ENCODE measurements at regions not wholly inside any gene's neighbourhood (a gene's known extent, or its start where the extent isn't known, plus 50 kb on each side); places are given as distances from the start of the nearest gene placed in this dataset.

GRCh38 chr4:96025011-96025410 is 185.1 kb downstream of the PDHA2 start:
- Histone ChIP-seq H2AFZ (ENCODE audit: low read length) (no peak overlapping the region), H3K4me2 (ENCODE audit: low read length) (no peak overlapping the region), H3K27me3 (ENCODE audit: insufficient read depth, low read length) (no peaks in the 10 kb centered on the region), H3K79me2 (ENCODE audit: insufficient read depth, low read length) (no peaks in the 10 kb centered on the region), H3K4me1 (ENCODE audit: insufficient read depth, low read length, severe bottlenecking) (no peaks in the 10 kb centered on the region), H3K4me3 (ENCODE audit: low read depth, low read length, poor library complexity, severe bottlenecking) (no peak overlapping the region), H3K9ac (ENCODE audit: low read length) (no peak overlapping the region), H3K9me3 (ENCODE audit: low read length) (no peaks in the 10 kb centered on the region), H4K20me1 (ENCODE audit: insufficient read depth, low read length) (no peaks in the 10 kb centered on the region), H3K9me2 (ENCODE audit: low read depth, low read length) (no peaks in the 10 kb centered on the region), H3F3A (ENCODE audit: insufficient read depth, low read length) (no peaks in the 10 kb centered on the region), H3K27ac (ENCODE audit: low read depth, low read length, poor library complexity, severe bottlenecking) (no peak overlapping the region), H3K36me3 (ENCODE audit: insufficient read depth, low read length) (no peaks in the 10 kb centered on the region)
- TF ChIP-seq EZH2 (IDR thresholded peaks at IDR 0.05; ENCODE audit: borderline replicate concordance, low read length) (no peak), CTCF (IDR thresholded peaks at IDR 0.05; ENCODE audit: low read length) (no peak)

- Histone ChIP-seq H2AFZ (ENCODE audit: low read length) (no peak overlapping the region), H3K36me3 (ENCODE audit: insufficient read depth, low read length) (no peaks in the 10 kb centered on the region), H3K4me2 (ENCODE audit: low read length) (no peak overlapping the region), H3K4me1 (ENCODE audit: insufficient read depth, low read length, severe bottlenecking) (no peaks in the 10 kb centered on the region), H3F3A (ENCODE audit: insufficient read depth, low read length) (no peaks in the 10 kb centered on the region), H3K27ac (ENCODE audit: low read depth, low read length, poor library complexity, severe bottlenecking) (no peak overlapping the region), H3K9ac (ENCODE audit: low read length) (no peak overlapping the region), H3K79me2 (ENCODE audit: insufficient read depth, low read length) (no peaks in the 10 kb centered on the region), H3K27me3 (ENCODE audit: insufficient read depth, low read length) (no peaks in the 10 kb centered on the region), H3K9me2 (ENCODE audit: low read depth, low read length) (no peaks in the 10 kb centered on the region), H3K9me3 (ENCODE audit: low read length) (no peaks in the 10 kb centered on the region), H4K20me1 (ENCODE audit: insufficient read depth, low read length) (no peaks in the 10 kb centered on the region), H3K4me3 (ENCODE audit: low read depth, low read length, poor library complexity, severe bottlenecking) (no peak overlapping the region)
- TF ChIP-seq CTCF (IDR thresholded peaks at IDR 0.05; ENCODE audit: low read length), result peak; percentile 55; the same call in 1 of the 2 replicates
- TF ChIP-seq EZH2 (IDR thresholded peaks at IDR 0.05; ENCODE audit: borderline replicate concordance, low read length), result no peak
These were observed 195.8 kb downstream of the PDHA2 start for GRCh38 chr4:96035727-96036126.

GRCh38 chr4:96036781-96037180 is 196.9 kb downstream of the PDHA2 start:
- no peaks in the 10 kb centered on the region for H4K20me1 ChIP-seq (ENCODE audit: insufficient read depth, low read length)
- H3K27me3 ChIP-seq (ENCODE audit: insufficient read depth, low read length), result no peaks in the 10 kb centered on the region
- H3K36me3 ChIP-seq (ENCODE audit: insufficient read depth, low read length), result no peaks in the 10 kb centered on the region
- no peak overlapping the region for H2AFZ ChIP-seq (ENCODE audit: low read length)
- no peaks in the 10 kb centered on the region for H3F3A ChIP-seq (ENCODE audit: insufficient read depth, low read length)
- no peak overlapping the region for H3K27ac ChIP-seq (ENCODE audit: low read depth, low read length, poor library complexity, severe bottlenecking)
- no peaks in the 10 kb centered on the region for H3K4me1 ChIP-seq (ENCODE audit: insufficient read depth, low read length, severe bottlenecking)
- H3K9me2 ChIP-seq (ENCODE audit: low read depth, low read length), result no peaks in the 10 kb centered on the region
- H3K79me2 ChIP-seq (ENCODE audit: insufficient read depth, low read length), result no peaks in the 10 kb centered on the region
- H3K9me3 ChIP-seq (ENCODE audit: low read length), result no peaks in the 10 kb centered on the region
- no peak overlapping the region for H3K4me2 ChIP-seq (ENCODE audit: low read length)
- no peak overlapping the region for H3K9ac ChIP-seq (ENCODE audit: low read length)
- no peak overlapping the region for H3K4me3 ChIP-seq (ENCODE audit: low read depth, low read length, poor library complexity, severe bottlenecking)
- TF ChIP-seq CTCF (IDR thresholded peaks at IDR 0.05; ENCODE audit: low read length) (no peak), EZH2 (IDR thresholded peaks at IDR 0.05; ENCODE audit: borderline replicate concordance, low read length) (no peak)
